Retina (tissue), 1 donor: ENCODE measurements at regions not wholly inside any gene's neighbourhood (a gene's known extent, or its start where the extent isn't known, plus 50 kb on each side); places are given as distances from the start of the nearest gene placed in this dataset.
A peak's percentile ranks its signal among the peaks of the same experiment; 100 is the strongest.

ENCODE experiments used
- DNase-seq: peaks from one replicate; pipeline ENCODE4 v3.0.0-alpha.2; 2016

GRCh38 chr4:171629182-171629581 lies 184.0 kb upstream of the GALNTL6 start:
- DNase-seq = no peak

- DNase-seq = no peak
These were observed 186.7 kb upstream of the GALNTL6 start for GRCh38 chr4:171626554-171626953.

GRCh38 chr4:171622729-171623128 lies 190.5 kb upstream of the GALNTL6 start:
- no peak for DNase-seq

- no peak for DNase-seq
These were observed 191.6 kb upstream of the GALNTL6 start for GRCh38 chr4:171621646-171622045.

GRCh38 chr4:171612907-171613306 lies 200.3 kb upstream of the GALNTL6 start:
- no peak for DNase-seq

GRCh38 chr4:171602638-171603355 lies 210.4 kb upstream of the GALNTL6 start:
- no peak for DNase-seq

GRCh38 chr4:171601091-171601490 lies 212.1 kb upstream of the GALNTL6 start:
- peak; percentile 29 for DNase-seq

- no peak for DNase-seq
These were observed 213.6 kb upstream of the GALNTL6 start for GRCh38 chr4:171599628-171600027.

GRCh38 chr4:171594293-171594692 lies 218.9 kb upstream of the GALNTL6 start:
- DNase-seq = no peak

- no peak for DNase-seq
These were observed 222.5 kb upstream of the GALNTL6 start for GRCh38 chr4:171590716-171591115.

- DNase-seq = no peak
These were observed 224.4 kb upstream of the GALNTL6 start for GRCh38 chr4:171588764-171589163.

GRCh38 chr4:171588051-171588545 lies 225.1 kb upstream of the GALNTL6 start:
- DNase-seq = no peak

GRCh38 chr4:171583790-171584189 lies 229.4 kb upstream of the GALNTL6 start:
- no peak for DNase-seq

GRCh38 chr4:171582961-171583581 lies 230.1 kb upstream of the GALNTL6 start:
- no peak for DNase-seq

- no peak for DNase-seq
These were observed 240.0 kb upstream of the GALNTL6 start for GRCh38 chr4:171573181-171573580.

GRCh38 chr4:171565130-171565788 lies 247.9 kb upstream of the GALNTL6 start:
- DNase-seq = no peak

- no peak for DNase-seq
These were observed 251.8 kb upstream of the GALNTL6 start for GRCh38 chr4:171561419-171561818.

GRCh38 chr4:171553961-171554360 lies 259.2 kb upstream of the GALNTL6 start:
- DNase-seq = no peak

- DNase-seq = no peak
These were observed 270.6 kb upstream of the GALNTL6 start for GRCh38 chr4:171542640-171543039.

- no peak for DNase-seq
These were observed 274.6 kb upstream of the GALNTL6 start for GRCh38 chr4:171538601-171539100.

- no peak for DNase-seq
These were observed 278.8 kb upstream of the GALNTL6 start for GRCh38 chr4:171534391-171534790.

- no peak for DNase-seq
These were observed 280.2 kb upstream of the GALNTL6 start for GRCh38 chr4:171532968-171533367.

- DNase-seq = peak; percentile 29
These were observed 288.3 kb upstream of the GALNTL6 start for GRCh38 chr4:171524903-171525302.

GRCh38 chr4:171521726-171522125 lies 291.5 kb upstream of the GALNTL6 start:
- DNase-seq = no peak
